Gastroesophageal sphincter (tissue), 3 donors: ENCODE measurements at regions not wholly inside any gene's neighbourhood (a gene's known extent, or its start where the extent isn't known, plus 50 kb on each side); places are given as distances from the start of the nearest gene placed in this dataset.

ENCODE experiments used
- CTCF ChIP-seq, 4 experiments: fragments of 200-600 bp in 2 of 4; fragments of 450-650 bp in 2 of 4; sonication (generic) in 1 of 4; IDR thresholded peaks; one replicate each; pipeline ENCODE4 v1.5.1; 2017 to 2019; ENCODE audit warnings: antibody characterized with exemption in 4 of 4, mild to moderate bottlenecking in 2 of 4, moderate library complexity in 2 of 4
- EP300 ChIP-seq: sonication (generic); formaldehyde crosslinking; IDR thresholded peaks from one replicate; pipeline ENCODE4 v1.6.1; 2017; ENCODE audit warnings: antibody characterized with exemption, mild to moderate bottlenecking
- POLR2A ChIP-seq, 2 donors: fragments of 450-650 bp; IDR thresholded peaks; one replicate each; pipeline ENCODE4 v1.6.1; 2017; ENCODE audit warnings: antibody characterized with exemption in 2 of 2, mild to moderate bottlenecking in 2 of 2, moderate library complexity in 1 of 2

GRCh38 chr6:21918041-21918440, 324.5 kb downstream of the SOX4 start:
- no peak for TF ChIP-seq POLR2A (IDR thresholded peaks at IDR 0.05)
- TF ChIP-seq CTCF (IDR thresholded peaks at IDR 0.05) = no peak
- no peak for TF ChIP-seq EP300
